Thymus (tissue), 11 donors: ENCODE measurements at regions not wholly inside any gene's neighbourhood (a gene's known extent, or its start where the extent isn't known, plus 50 kb on each side); places are given as distances from the start of the nearest gene placed in this dataset.
A peak's percentile ranks its signal among the peaks of the same experiment; 100 is the strongest.

Experiments used
- DNase-seq, 9 donors: peaks; one replicate each; pipeline ENCODE4 v3.0.0-alpha.2; 2013; ENCODE audit warnings: low spot score in 9 of 9, low read depth in 6 of 9, missing footprints in 1 of 9
- H3K27ac ChIP-seq, 2 donors: one replicate each; pipeline ENCODE4 v1.5.1; 2013; ENCODE audit warnings: control low read depth in 1 of 2, low read depth in 1 of 2, low read length in 1 of 2, mild to moderate bottlenecking in 1 of 2, moderate library complexity in 1 of 2
- H3K27me3 ChIP-seq, 2 donors: one replicate each; pipeline ENCODE4 v1.5.1; 2013; ENCODE audit warnings: low read length in 1 of 2; ENCODE audit not compliant: control insufficient read depth in 2 of 2, insufficient read depth in 1 of 2
- H3K36me3 ChIP-seq, 2 donors: one replicate each; pipeline ENCODE4 v1.5.1; 2013; ENCODE audit warnings: low read length in 1 of 2, mild to moderate bottlenecking in 1 of 2, moderate library complexity in 1 of 2; ENCODE audit not compliant: control insufficient read depth in 2 of 2, insufficient read depth in 2 of 2
- H3K4me1 ChIP-seq, 2 donors: one replicate each; pipeline ENCODE4 v1.5.1; 2013; ENCODE audit warnings: low read length in 2 of 2; ENCODE audit not compliant: control insufficient read depth in 2 of 2, insufficient read depth in 2 of 2
- H3K4me3 ChIP-seq, 2 donors: one replicate each; pipeline ENCODE4 v1.5.1; 2013; ENCODE audit warnings: low read length in 2 of 2, control low read depth in 1 of 2, mild to moderate bottlenecking in 1 of 2
- H3K9me3 ChIP-seq, 2 donors: one replicate each; pipeline ENCODE4 v1.5.1; 2013; ENCODE audit warnings: low read length in 1 of 2, mild to moderate bottlenecking in 1 of 2; ENCODE audit not compliant: control insufficient read depth in 2 of 2, insufficient read depth in 1 of 2
- WGBS: extraction: QIAGEN DNeasy Blood & Tissue Kit; methylation state at CpG from one replicate; pipeline ENCODE4 v1.1.7; 2013; 5-methylcytosine and 5-hydroxymethylcytosine counted together
- donor health status: healthy.

- Histone ChIP-seq H3K36me3 (no peaks in the 10 kb centered on the region), H3K4me3 (no peak overlapping the region), H3K27ac (no peak overlapping the region), H3K4me1 (peaks cover 26 to 49% of the 10 kb centered on the region in 2 donors), H3K27me3 (no peaks in the 10 kb centered on the region), H3K9me3 (no peaks in the 10 kb centered on the region)
- no peak for DNase-seq
- whole genome bisulfite sequencing: 98% methylated on average over 2 of the region's 2 CpGs
These were observed 62.0 kb upstream of the AMZ2 start for GRCh38 chr17:68185820-68186219.

- WGBS: 98% methylated on average over 4 of the region's 4 CpGs
- H3K4me3 ChIP-seq: no peak overlapping the region
- peaks cover 6 to 8% of the 10 kb centered on the region in 2 donors for H3K27me3 ChIP-seq
These were observed 57.3 kb upstream of the AMZ2 start for GRCh38 chr17:68190495-68190894.

GRCh38 chr17:68195667-68196393 lies 52.0 kb upstream of the AMZ2 start:
- DNase-seq: peak in 1 of 9 donors; percentile 38
- Histone ChIP-seq H3K27me3 (peaks cover 57 to 60% of the 10 kb centered on the region in 2 donors), H3K27ac (no peak overlapping the region), H3K36me3 (no peaks in the 10 kb centered on the region), H3K4me1 (peaks cover 27 to 54% of the 10 kb centered on the region in 2 donors), H3K4me3 (peak overlapping the region in 1 of 2 donors; percentile 41), H3K9me3 (peaks cover 0 to 17% of the 10 kb centered on the region in 2 donors)
- WGBS: 23% methylated on average over 27 of the region's 27 CpGs

More at GRCh38 chr17:68190495-68190894, 57.3 kb upstream of the AMZ2 start:
- Histone ChIP-seq H3K4me1 (peaks cover 0 to 8% of the 10 kb centered on the region in 2 donors), H3K9me3 (no peaks in the 10 kb centered on the region), H3K36me3 (no peaks in the 10 kb centered on the region), H3K27ac (no peak overlapping the region)
- DNase-seq: no peak

GRCh38 chr17:68196394-68197090 lies 51.3 kb upstream of the AMZ2 start:
- H3K27me3 ChIP-seq: peaks cover 57 to 67% of the 10 kb centered on the region in 2 donors
- peaks cover 31 to 60% of the 10 kb centered on the region in 2 donors for H3K4me1 ChIP-seq
- no peaks in the 10 kb centered on the region for H3K36me3 ChIP-seq
- DNase-seq: peak in 1 of 9 donors; percentile 28
- 2% methylated on average over 63 of the region's 63 CpGs for WGBS
- H3K9me3 ChIP-seq: peaks cover 0 to 17% of the 10 kb centered on the region in 2 donors
- H3K27ac ChIP-seq: no peak overlapping the region
- peak overlapping the region; percentile 18 to 41 for H3K4me3 ChIP-seq

- H3K27ac ChIP-seq: no peak overlapping the region
- H3K36me3 ChIP-seq: no peaks in the 10 kb centered on the region
- peak overlapping the region; percentile 18 to 41 for H3K4me3 ChIP-seq
- 4% methylated on average over 53 of the region's 53 CpGs for WGBS
- DNase-seq: peak in 1 of 9 donors; percentile 44
- H3K27me3 ChIP-seq: peaks cover 61 to 72% of the 10 kb centered on the region in 2 donors
- peaks cover 31 to 60% of the 10 kb centered on the region in 2 donors for H3K4me1 ChIP-seq
- peaks cover 0 to 17% of the 10 kb centered on the region in 2 donors for H3K9me3 ChIP-seq
These were observed 50.5 kb upstream of the AMZ2 start for GRCh38 chr17:68197091-68197996.

GRCh38 chr17:68197997-68198930 lies 49.6 kb upstream of the AMZ2 start:
- H3K27me3 ChIP-seq: peaks cover 62 to 73% of the 10 kb centered on the region in 2 donors
- H3K4me3 ChIP-seq: peak overlapping the region in 1 of 2 donors; percentile 41
- no peaks in the 10 kb centered on the region for H3K36me3 ChIP-seq
- H3K27ac ChIP-seq: no peak overlapping the region
- H3K9me3 ChIP-seq: peaks cover 0 to 17% of the 10 kb centered on the region in 2 donors
- 13% methylated on average over 61 of the region's 61 CpGs for WGBS
- peak in 1 of 9 donors; percentile 26 for DNase-seq
- peaks cover 31 to 60% of the 10 kb centered on the region in 2 donors for H3K4me1 ChIP-seq
